HCT116 (cell line): ENCODE measurements at regions not wholly inside any gene's neighbourhood (a gene's known extent, or its start where the extent isn't known, plus 50 kb on each side); places are given as distances from the start of the nearest gene placed in this dataset.

Source experiments
- ATAC-seq: fragments of 200-7000 bp; cut with Tn5 transposase; 2 replicates; pipeline ENCODE4 v1.9.1; 2020; ENCODE audit warnings: mild to moderate bottlenecking, moderate library complexity
- BruUV-seq: library from RNA; stranded (reverse); fragments of 400-500 nt; replicated peaks from 2 replicates; lab custom pipeline; 2021; lab: Mats Ljungman, UMichigan
- CTCF ChIA-PET: fragments of 300-600 bp; sonication (Branson Sonifier 250); formaldehyde crosslinking; loops from one replicate; lab custom pipeline; 2021; ENCODE audit warnings: antibody characterized with exemption; lab: Charles Lee
- POLR2A ChIA-PET: fragments of 300-600, 350-600 bp; sonication (Branson Sonifier 250); formaldehyde crosslinking; loops from one replicate; lab custom pipeline; 2021; ENCODE audit warnings: antibody characterized with exemption; lab: Charles Lee
- RAD21 ChIA-PET, 2 experiments: fragments of 300-600 bp; sonication (Branson Sonifier 250); formaldehyde crosslinking; loops; one replicate each; lab custom pipeline; 2023; ENCODE audit warnings: low total read pairs in 2 of 2; ENCODE audit not compliant: uncharacterized antibody in 2 of 2, unreplicated experiment in 2 of 2, low non-redundant PET in 1 of 2; lab: Charles Lee
- DNase-seq: peaks from one replicate; pipeline ENCODE4 v3.0.0-alpha.2; 2010; ENCODE audit warnings: low read depth, low spot score
- H2AFZ ChIP-seq: fragments of 200-600 bp; shearing (Covaris generic), sonication (generic); 2 replicates; pipeline ENCODE4 v1.6.1; 2017; ENCODE audit warnings: low read depth, mixed run types, mixed read lengths, antibody characterized with exemption, low read length; ENCODE audit not compliant: poor library complexity, severe bottlenecking
- H3K27ac ChIP-seq: 2 replicates; pipeline ENCODE4 v1.5.1; 2012; ENCODE audit warnings: low read depth, low read length
- H3K27me3 ChIP-seq: fragments of 200-600 bp; sonication (generic); 2 replicates; pipeline ENCODE4 v1.6.1; 2016; ENCODE audit warnings: mixed run types, low read length, mixed read lengths; ENCODE audit not compliant: insufficient read depth
- H3K36me3 ChIP-seq, 2 experiments: fragments of 200-500 bp in 1 of 2; fragments of 200-600 bp in 1 of 2; sonication (Bioruptor generic) in 1 of 2; sonication (generic) in 1 of 2; 2 replicates each; pipeline versions ENCODE4 v1.5.1 to v1.6.1; 2014 to 2016; ENCODE audit warnings: low read length in 2 of 2, inconsistent platforms in 1 of 2, mixed read lengths in 1 of 2, mixed run types in 1 of 2; ENCODE audit not compliant: insufficient read depth in 2 of 2, control insufficient read depth in 1 of 2
- H3K4me1 ChIP-seq, 2 experiments: fragments of 200-600 bp in 1 of 2; sonication (generic) in 1 of 2; 2 replicates each; pipeline versions ENCODE4 v1.5.1 to v1.6.1; 2012 to 2017; ENCODE audit warnings: low read length in 2 of 2, inconsistent platforms in 1 of 2, mild to moderate bottlenecking in 1 of 2, mixed read lengths in 1 of 2, mixed run types in 1 of 2, moderate library complexity in 1 of 2; ENCODE audit not compliant: insufficient read depth in 2 of 2, control insufficient read depth in 1 of 2
- H3K4me2 ChIP-seq: fragments of 200-600 bp; sonication (generic); 2 replicates; pipeline ENCODE4 v1.6.1; 2017; ENCODE audit warnings: mixed run types, low read length, mixed read lengths
- H3K4me3 ChIP-seq, 2 experiments: fragments of 200-600 bp in 1 of 2; sonication (generic) in 1 of 2; replicated peaks in 1 of 2; 2 replicates each; pipeline ENCODE4 v1.5.1; 2011 to 2016; ENCODE audit warnings: low read length in 2 of 2, control low read depth in 1 of 2, low read depth in 1 of 2, mild to moderate bottlenecking in 1 of 2, mixed read lengths in 1 of 2, mixed run types in 1 of 2
- H3K79me2 ChIP-seq: fragments of 200-600 bp; sonication (generic); 2 replicates; pipeline ENCODE4 v1.6.1; 2017; ENCODE audit warnings: mild to moderate bottlenecking, mixed run types, low read length, moderate library complexity, mixed read lengths; ENCODE audit not compliant: insufficient read depth
- H3K9ac ChIP-seq: fragments of 200-600 bp; sonication (generic); 2 replicates; pipeline ENCODE4 v1.6.1; 2016; ENCODE audit warnings: low read length, mixed read lengths
- H3K9me2 ChIP-seq: fragments of 200-600 bp; sonication (generic), shearing (Covaris generic); 2 replicates; pipeline ENCODE4 v1.6.1; 2017; ENCODE audit warnings: mixed run types, mild to moderate bottlenecking, moderate library complexity; ENCODE audit not compliant: insufficient read depth
- H3K9me3 ChIP-seq, 2 experiments: fragments of 200-500 bp in 1 of 2; fragments of 200-600 bp in 1 of 2; sonication (Bioruptor generic) in 1 of 2; sonication (generic) in 1 of 2; 2 replicates each; pipeline ENCODE4 v1.6.1; 2014 to 2017; ENCODE audit warnings: low read length in 2 of 2, mixed read lengths in 2 of 2, inconsistent platforms in 1 of 2, low read depth in 1 of 2, mild to moderate bottlenecking in 1 of 2, mixed run types in 1 of 2, moderate library complexity in 1 of 2; ENCODE audit not compliant: control insufficient read depth in 1 of 2, insufficient read depth in 1 of 2
- H4K20me1 ChIP-seq: fragments of 200-600 bp; sonication (generic), shearing (Covaris generic); 2 replicates; pipeline ENCODE4 v1.6.1; 2017; ENCODE audit warnings: mixed run types, mild to moderate bottlenecking, moderate library complexity; ENCODE audit not compliant: insufficient read depth
- ATF3 ChIP-seq: IDR thresholded peaks from 2 replicates; pipeline ENCODE4 v1.6.1; 2012
- CBX3 ChIP-seq: IDR thresholded peaks from 2 replicates; pipeline ENCODE4 v1.6.1; 2012; ENCODE audit warnings: low read depth
- CEBPB ChIP-seq: IDR thresholded peaks from 2 replicates; pipeline ENCODE4 v1.6.1; 2012; ENCODE audit warnings: low read depth
- CTCF ChIP-seq, 3 experiments: fragments of 200-600 bp in 1 of 3; sonication (generic) in 1 of 3; IDR thresholded peaks in 2 of 3; conservative IDR thresholded peaks in 1 of 3; 2 replicates each; pipeline ENCODE4 v1.5.1; 2012 to 2017; ENCODE audit warnings: low read depth in 2 of 3, low read length in 2 of 3, antibody characterized with exemption in 1 of 3, borderline replicate concordance in 1 of 3, control low read depth in 1 of 3, mild to moderate bottlenecking in 1 of 3, mixed read lengths in 1 of 3, mixed run types in 1 of 3, moderate library complexity in 1 of 3; ENCODE audit not compliant: insufficient read depth in 1 of 3
- ELF1 ChIP-seq: IDR thresholded peaks from 2 replicates; pipeline ENCODE4 v1.6.1; 2012; ENCODE audit warnings: low read depth, borderline replicate concordance
- EZH2 ChIP-seq: fragments of 200-600 bp; sonication (generic); IDR thresholded peaks from 2 replicates; pipeline ENCODE4 v1.6.1; 2017; ENCODE audit warnings: antibody characterized with exemption, mixed run types
- FOSL1 ChIP-seq: IDR thresholded peaks from 2 replicates; pipeline ENCODE4 v1.6.1; 2012; ENCODE audit warnings: low read depth
- JUND ChIP-seq: IDR thresholded peaks from 2 replicates; pipeline ENCODE4 v1.6.1; 2012
- POLR2AphosphoS5 ChIP-seq: IDR thresholded peaks from 2 replicates; pipeline ENCODE4 v1.6.1; 2011; ENCODE audit warnings: mild to moderate bottlenecking, low read depth, low read length, moderate library complexity
- SP1 ChIP-seq: IDR thresholded peaks from 2 replicates; pipeline ENCODE4 v1.6.1; 2012; ENCODE audit warnings: low read depth
- YY1 ChIP-seq: IDR thresholded peaks from 2 replicates; pipeline ENCODE4 v1.6.1; 2011; ENCODE audit warnings: low read length, low read depth, moderate library complexity, mild to moderate bottlenecking; ENCODE audit not compliant: insufficient replicate concordance; ENCODE audit errors: extremely low read depth
- ZBTB33 ChIP-seq: IDR thresholded peaks from 2 replicates; pipeline ENCODE4 v1.6.1; 2011; ENCODE audit warnings: mild to moderate bottlenecking, low read length, moderate library complexity; ENCODE audit not compliant: insufficient replicate concordance; ENCODE audit errors: extremely low read depth
- ZNF274 ChIP-seq: fragments of 200-500 bp; sonication (Bioruptor generic); IDR thresholded peaks from 2 replicates; pipeline ENCODE4 v1.6.1; 2014; ENCODE audit warnings: mild to moderate bottlenecking, low read depth, low read length, inconsistent platforms
- intact Hi-C: fragments of 100-400 bp; cut with micrococcal nuclease; formaldehyde crosslinking; loops from 2 replicates; pipeline ENCODE4 v1.10.0; 2022

- ChIA-PET RAD21 (no interaction called here), CTCF (no interaction called here)
- Histone ChIP-seq H3K36me3 (no peaks in the 10 kb centered on the region), H3K27me3 (0 out of 2 replicates have a peak, but pooled peaks cover 11% of the 10 kb centered on the region), H3K79me2 (no peaks in the 10 kb centered on the region), H3K9me3 (no peaks in the 10 kb centered on the region)
- no peak for ATAC-seq
- intact Hi-C loops = no loop called here
- TF ChIP-seq ZNF274 (no peak), JUND (no peak), ZBTB33 (no peak), YY1 (no peak), CEBPB (no peak), ATF3 (no peak), CBX3 (no peak), EZH2 (no peak), CTCF (IDR thresholded peaks at IDR 0.05 in 2 of 3, conservative IDR thresholded peaks at IDR 0.05 in 1 of 3; ENCODE audit: borderline replicate concordance in 1 of 3, insufficient read depth in 1 of 3, low read depth in 2 of 3, low read length in 2 of 3) (no peak), FOSL1 (no peak), SP1 (no peak), POLR2AphosphoS5 (no peak), ELF1 (no peak)
- TF ChIP-seq, all 23 proteins: peak for 0
- no peak for DNase-seq
- Histone ChIP-seq H3K27ac (no peak overlapping the region), H3K4me1 (no peaks in the 10 kb centered on the region), H3K9ac (no peak overlapping the region), H3K4me3 (no peak overlapping the region), H2AFZ (no peak overlapping the region), H3K4me2 (no peak overlapping the region), H3K9me2 (no peaks in the 10 kb centered on the region), H4K20me1 (no peaks in the 10 kb centered on the region)
- POLR2A ChIA-PET = no interaction called here
- BruUV-seq = no TSS peak
Observed at GRCh38 chr5:111975133-111975532, 218.1 kb upstream of the NREP start.
